ENCODE measurements at regions not wholly inside any gene's neighbourhood (a gene's known extent, or its start where the extent isn't known, plus 50 kb on each side); places are given as distances from the start of the nearest gene placed in this dataset.

DNA sequence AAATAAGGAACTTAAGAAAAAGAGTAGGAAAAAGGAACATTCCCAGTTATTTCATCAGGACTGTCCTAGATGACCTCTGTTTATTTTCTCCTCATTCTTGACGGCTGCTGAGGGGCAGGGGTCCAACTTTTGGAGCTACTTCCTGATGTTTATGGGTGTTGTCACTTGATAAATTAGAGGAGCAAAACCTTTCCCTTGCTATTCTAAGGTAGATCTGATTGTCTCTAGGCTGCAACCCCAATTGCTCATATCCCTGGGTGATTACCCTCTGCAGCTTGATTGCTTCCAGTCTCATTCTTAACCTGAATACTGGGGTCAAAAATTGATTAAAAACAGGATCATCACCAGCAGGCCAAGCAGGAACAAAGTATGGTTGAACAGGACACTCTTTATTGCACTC is 311.0 kb upstream of the NDN start (continued):
- TF ChIP-seq, protein P1, sequence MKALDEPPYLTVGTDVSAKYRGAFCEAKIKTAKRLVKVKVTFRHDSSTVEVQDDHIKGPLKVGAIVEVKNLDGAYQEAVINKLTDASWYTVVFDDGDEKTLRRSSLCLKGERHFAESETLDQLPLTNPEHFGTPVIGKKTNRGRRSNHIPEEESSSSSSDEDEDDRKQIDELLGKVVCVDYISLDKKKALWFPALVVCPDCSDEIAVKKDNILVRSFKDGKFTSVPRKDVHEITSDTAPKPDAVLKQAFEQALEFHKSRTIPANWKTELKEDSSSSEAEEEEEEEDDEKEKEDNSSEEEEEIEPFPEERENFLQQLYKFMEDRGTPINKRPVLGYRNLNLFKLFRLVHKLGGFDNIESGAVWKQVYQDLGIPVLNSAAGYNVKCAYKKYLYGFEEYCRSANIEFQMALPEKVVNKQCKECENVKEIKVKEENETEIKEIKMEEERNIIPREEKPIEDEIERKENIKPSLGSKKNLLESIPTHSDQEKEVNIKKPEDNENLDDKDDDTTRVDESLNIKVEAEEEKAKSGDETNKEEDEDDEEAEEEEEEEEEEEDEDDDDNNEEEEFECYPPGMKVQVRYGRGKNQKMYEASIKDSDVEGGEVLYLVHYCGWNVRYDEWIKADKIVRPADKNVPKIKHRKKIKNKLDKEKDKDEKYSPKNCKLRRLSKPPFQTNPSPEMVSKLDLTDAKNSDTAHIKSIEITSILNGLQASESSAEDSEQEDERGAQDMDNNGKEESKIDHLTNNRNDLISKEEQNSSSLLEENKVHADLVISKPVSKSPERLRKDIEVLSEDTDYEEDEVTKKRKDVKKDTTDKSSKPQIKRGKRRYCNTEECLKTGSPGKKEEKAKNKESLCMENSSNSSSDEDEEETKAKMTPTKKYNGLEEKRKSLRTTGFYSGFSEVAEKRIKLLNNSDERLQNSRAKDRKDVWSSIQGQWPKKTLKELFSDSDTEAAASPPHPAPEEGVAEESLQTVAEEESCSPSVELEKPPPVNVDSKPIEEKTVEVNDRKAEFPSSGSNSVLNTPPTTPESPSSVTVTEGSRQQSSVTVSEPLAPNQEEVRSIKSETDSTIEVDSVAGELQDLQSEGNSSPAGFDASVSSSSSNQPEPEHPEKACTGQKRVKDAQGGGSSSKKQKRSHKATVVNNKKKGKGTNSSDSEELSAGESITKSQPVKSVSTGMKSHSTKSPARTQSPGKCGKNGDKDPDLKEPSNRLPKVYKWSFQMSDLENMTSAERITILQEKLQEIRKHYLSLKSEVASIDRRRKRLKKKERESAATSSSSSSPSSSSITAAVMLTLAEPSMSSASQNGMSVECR (CRISPR knock-in tag; IDR thresholded peaks at IDR 0.05; ENCODE audit: borderline replicate concordance): no peak

DNA sequence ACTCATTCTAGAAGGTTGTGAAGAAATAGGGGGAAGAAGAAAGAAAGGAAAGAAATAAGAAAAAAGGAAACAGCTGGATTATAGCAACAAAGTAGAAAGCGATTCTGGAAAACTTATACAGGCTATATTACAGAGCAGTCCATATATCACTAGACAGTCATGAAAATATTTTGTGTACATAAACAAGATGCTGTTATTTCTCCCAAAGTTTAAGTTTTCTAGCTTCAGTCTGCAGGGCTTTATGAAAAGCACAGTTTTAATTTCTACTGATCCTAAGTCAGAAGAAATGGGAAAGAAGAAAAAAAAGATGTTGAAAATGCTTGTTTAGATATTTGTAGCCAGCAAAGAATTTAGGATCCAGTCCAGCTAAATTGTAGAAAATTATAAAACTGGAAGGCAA is 321.4 kb upstream of the NDN start:
- ChIA-PET CTCF (no interaction called here), POLR2A (no interaction called here)
- Mint-ChIP-seq H3K4me1 (peaks cover 3% of the 10 kb centered on the region; the same call in 1 of the 2 replicates), H3K27ac (no peak overlapping the region), H3K27me3 (ENCODE audit: low read depth) (no peaks in the 10 kb centered on the region; the same call in 1 of the 2 replicates), H3K4me3 (no peak overlapping the region), H3K36me3 (peaks cover 37% of the 10 kb centered on the region), H3K9me3 (peaks cover 51% of the 10 kb centered on the region)
- ATAC-seq: no peak
- DNase-seq (ENCODE audit: low spot score): no peak
- TF ChIP-seq SMAD4 (CRISPR knock-in tag; IDR thresholded peaks at IDR 0.05): no peak
- no peak for TF ChIP-seq JAZF1 (CRISPR knock-in tag; IDR thresholded peaks at IDR 0.05)
- TF ChIP-seq CREB1 (CRISPR knock-in tag; IDR thresholded peaks at IDR 0.05): no peak
- no peak for TF ChIP-seq ZBTB21 (CRISPR knock-in tag; IDR thresholded peaks at IDR 0.05; ENCODE audit: borderline replicate concordance)
- TF ChIP-seq HMGA2 (CRISPR knock-in tag; IDR thresholded peaks at IDR 0.05): no peak
- no peak for TF ChIP-seq ZNF263 (CRISPR knock-in tag; IDR thresholded peaks at IDR 0.05; ENCODE audit: low read depth)
- no peak for TF ChIP-seq FOXJ3 (CRISPR knock-in tag; IDR thresholded peaks at IDR 0.05; ENCODE audit: borderline replicate concordance)
- TF ChIP-seq, protein P2, sequence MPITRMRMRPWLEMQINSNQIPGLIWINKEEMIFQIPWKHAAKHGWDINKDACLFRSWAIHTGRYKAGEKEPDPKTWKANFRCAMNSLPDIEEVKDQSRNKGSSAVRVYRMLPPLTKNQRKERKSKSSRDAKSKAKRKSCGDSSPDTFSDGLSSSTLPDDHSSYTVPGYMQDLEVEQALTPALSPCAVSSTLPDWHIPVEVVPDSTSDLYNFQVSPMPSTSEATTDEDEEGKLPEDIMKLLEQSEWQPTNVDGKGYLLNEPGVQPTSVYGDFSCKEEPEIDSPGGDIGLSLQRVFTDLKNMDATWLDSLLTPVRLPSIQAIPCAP (CRISPR knock-in tag; IDR thresholded peaks at IDR 0.05): no peak
- TF ChIP-seq, protein P3, sequence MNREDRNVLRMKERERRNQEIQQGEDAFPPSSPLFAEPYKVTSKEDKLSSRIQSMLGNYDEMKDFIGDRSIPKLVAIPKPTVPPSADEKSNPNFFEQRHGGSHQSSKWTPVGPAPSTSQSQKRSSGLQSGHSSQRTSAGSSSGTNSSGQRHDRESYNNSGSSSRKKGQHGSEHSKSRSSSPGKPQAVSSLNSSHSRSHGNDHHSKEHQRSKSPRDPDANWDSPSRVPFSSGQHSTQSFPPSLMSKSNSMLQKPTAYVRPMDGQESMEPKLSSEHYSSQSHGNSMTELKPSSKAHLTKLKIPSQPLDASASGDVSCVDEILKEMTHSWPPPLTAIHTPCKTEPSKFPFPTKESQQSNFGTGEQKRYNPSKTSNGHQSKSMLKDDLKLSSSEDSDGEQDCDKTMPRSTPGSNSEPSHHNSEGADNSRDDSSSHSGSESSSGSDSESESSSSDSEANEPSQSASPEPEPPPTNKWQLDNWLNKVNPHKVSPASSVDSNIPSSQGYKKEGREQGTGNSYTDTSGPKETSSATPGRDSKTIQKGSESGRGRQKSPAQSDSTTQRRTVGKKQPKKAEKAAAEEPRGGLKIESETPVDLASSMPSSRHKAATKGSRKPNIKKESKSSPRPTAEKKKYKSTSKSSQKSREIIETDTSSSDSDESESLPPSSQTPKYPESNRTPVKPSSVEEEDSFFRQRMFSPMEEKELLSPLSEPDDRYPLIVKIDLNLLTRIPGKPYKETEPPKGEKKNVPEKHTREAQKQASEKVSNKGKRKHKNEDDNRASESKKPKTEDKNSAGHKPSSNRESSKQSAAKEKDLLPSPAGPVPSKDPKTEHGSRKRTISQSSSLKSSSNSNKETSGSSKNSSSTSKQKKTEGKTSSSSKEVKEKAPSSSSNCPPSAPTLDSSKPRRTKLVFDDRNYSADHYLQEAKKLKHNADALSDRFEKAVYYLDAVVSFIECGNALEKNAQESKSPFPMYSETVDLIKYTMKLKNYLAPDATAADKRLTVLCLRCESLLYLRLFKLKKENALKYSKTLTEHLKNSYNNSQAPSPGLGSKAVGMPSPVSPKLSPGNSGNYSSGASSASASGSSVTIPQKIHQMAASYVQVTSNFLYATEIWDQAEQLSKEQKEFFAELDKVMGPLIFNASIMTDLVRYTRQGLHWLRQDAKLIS (CRISPR knock-in tag; IDR thresholded peaks at IDR 0.05; ENCODE audit: borderline replicate concordance): no peak
- no peak for TF ChIP-seq GRHL2 (CRISPR knock-in tag; IDR thresholded peaks at IDR 0.05; ENCODE audit: insufficient replicate concordance, severe bottlenecking)
- TF ChIP-seq, protein P4, sequence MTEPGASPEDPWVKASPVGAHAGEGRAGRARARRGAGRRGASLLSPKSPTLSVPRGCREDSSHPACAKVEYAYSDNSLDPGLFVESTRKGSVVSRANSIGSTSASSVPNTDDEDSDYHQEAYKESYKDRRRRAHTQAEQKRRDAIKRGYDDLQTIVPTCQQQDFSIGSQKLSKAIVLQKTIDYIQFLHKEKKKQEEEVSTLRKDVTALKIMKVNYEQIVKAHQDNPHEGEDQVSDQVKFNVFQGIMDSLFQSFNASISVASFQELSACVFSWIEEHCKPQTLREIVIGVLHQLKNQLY (CRISPR knock-in tag; IDR thresholded peaks at IDR 0.05): no peak
- no peak for TF ChIP-seq ZNF317 (CRISPR knock-in tag; IDR thresholded peaks at IDR 0.05; ENCODE audit: borderline replicate concordance, low read depth)
- TF ChIP-seq MYBL2 (CRISPR knock-in tag; IDR thresholded peaks at IDR 0.05): no peak
- TF ChIP-seq, protein P5, sequence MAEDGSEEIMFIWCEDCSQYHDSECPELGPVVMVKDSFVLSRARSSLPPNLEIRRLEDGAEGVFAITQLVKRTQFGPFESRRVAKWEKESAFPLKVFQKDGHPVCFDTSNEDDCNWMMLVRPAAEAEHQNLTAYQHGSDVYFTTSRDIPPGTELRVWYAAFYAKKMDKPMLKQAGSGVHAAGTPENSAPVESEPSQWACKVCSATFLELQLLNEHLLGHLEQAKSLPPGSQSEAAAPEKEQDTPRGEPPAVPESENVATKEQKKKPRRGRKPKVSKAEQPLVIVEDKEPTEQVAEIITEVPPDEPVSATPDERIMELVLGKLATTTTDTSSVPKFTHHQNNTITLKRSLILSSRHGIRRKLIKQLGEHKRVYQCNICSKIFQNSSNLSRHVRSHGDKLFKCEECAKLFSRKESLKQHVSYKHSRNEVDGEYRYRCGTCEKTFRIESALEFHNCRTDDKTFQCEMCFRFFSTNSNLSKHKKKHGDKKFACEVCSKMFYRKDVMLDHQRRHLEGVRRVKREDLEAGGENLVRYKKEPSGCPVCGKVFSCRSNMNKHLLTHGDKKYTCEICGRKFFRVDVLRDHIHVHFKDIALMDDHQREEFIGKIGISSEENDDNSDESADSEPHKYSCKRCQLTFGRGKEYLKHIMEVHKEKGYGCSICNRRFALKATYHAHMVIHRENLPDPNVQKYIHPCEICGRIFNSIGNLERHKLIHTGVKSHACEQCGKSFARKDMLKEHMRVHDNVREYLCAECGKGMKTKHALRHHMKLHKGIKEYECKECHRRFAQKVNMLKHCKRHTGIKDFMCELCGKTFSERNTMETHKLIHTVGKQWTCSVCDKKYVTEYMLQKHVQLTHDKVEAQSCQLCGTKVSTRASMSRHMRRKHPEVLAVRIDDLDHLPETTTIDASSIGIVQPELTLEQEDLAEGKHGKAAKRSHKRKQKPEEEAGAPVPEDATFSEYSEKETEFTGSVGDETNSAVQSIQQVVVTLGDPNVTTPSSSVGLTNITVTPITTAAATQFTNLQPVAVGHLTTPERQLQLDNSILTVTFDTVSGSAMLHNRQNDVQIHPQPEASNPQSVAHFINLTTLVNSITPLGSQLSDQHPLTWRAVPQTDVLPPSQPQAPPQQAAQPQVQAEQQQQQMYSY (CRISPR knock-in tag; IDR thresholded peaks at IDR 0.05): no peak
- no peak for TF ChIP-seq ZNF671 (CRISPR knock-in tag; IDR thresholded peaks at IDR 0.05)
